Fibroblast of pulmonary artery (primary cell): ENCODE measurements at regions not wholly inside any gene's neighbourhood (a gene's known extent, or its start where the extent isn't known, plus 50 kb on each side); places are given as distances from the start of the nearest gene placed in this dataset.

Source experiments
- DNase-seq: peaks from one replicate; pipeline ENCODE4 v3.0.0-alpha.2; 2010; ENCODE audit warnings: low read depth
- H3K4me3 ChIP-seq: replicated peaks from 2 replicates; pipeline ENCODE4 v1.5.1; 2011; ENCODE audit warnings: low read depth, mild to moderate bottlenecking, control low read depth, low read length, moderate library complexity
- CTCF ChIP-seq: IDR thresholded peaks from 2 replicates; pipeline ENCODE4 v1.5.1; 2011; ENCODE audit warnings: mild to moderate bottlenecking, control low read depth, low read length, inconsistent platforms; ENCODE audit errors: missing control alignments

- DNase-seq, result no peak
- no peak overlapping the region for H3K4me3 ChIP-seq
- no peak for TF ChIP-seq CTCF
Observed at GRCh38 chr2:21620771-21621170, 497.0 kb downstream of the TDRD15 start.

GRCh38 chr2:21627938-21628337 lies 504.2 kb downstream of the TDRD15 start:
- no peak overlapping the region for H3K4me3 ChIP-seq
- no peak for TF ChIP-seq CTCF
- DNase-seq, result no peak

GRCh38 chr2:21633015-21633414 lies 509.2 kb downstream of the TDRD15 start:
- no peak for DNase-seq
- TF ChIP-seq CTCF, result no peak
- H3K4me3 ChIP-seq, result no peak overlapping the region

GRCh38 chr2:21633466-21633865 lies 509.7 kb downstream of the TDRD15 start:
- DNase-seq, result no peak
- TF ChIP-seq CTCF, result no peak
- H3K4me3 ChIP-seq, result no peak overlapping the region

GRCh38 chr2:21633911-21634310 lies 510.1 kb downstream of the TDRD15 start:
- no peak for TF ChIP-seq CTCF
- H3K4me3 ChIP-seq, result no peak overlapping the region
- DNase-seq, result no peak

- H3K4me3 ChIP-seq, result no peak overlapping the region
- no peak for DNase-seq
- TF ChIP-seq CTCF, result no peak
Observed at GRCh38 chr2:21640046-21640445, 516.3 kb downstream of the TDRD15 start.

GRCh38 chr2:21642647-21643046 lies 518.9 kb downstream of the TDRD15 start:
- TF ChIP-seq CTCF, result no peak
- no peak overlapping the region for H3K4me3 ChIP-seq
- DNase-seq, result no peak
